22Rv1 (cell line): ENCODE measurements at regions not wholly inside any gene's neighbourhood (a gene's known extent, or its start where the extent isn't known, plus 50 kb on each side); places are given as distances from the start of the nearest gene placed in this dataset.
"Not testable (repeated sequence)": the region's sequence is repeated elsewhere in the genome, so short reads cannot be mapped to it uniquely, and the experiment has no call there.

Experiments
- CTCF ChIP-seq: fragments of 450-650 bp; IDR thresholded peaks from 2 replicates; pipeline ENCODE4 v1.5.1; 2017; ENCODE audit warnings: mild to moderate bottlenecking
- ZFX ChIP-seq: fragments of 450-650 bp; IDR thresholded peaks from 2 replicates; pipeline ENCODE4 v1.6.1; 2017; ENCODE audit warnings: antibody characterized with exemption, borderline replicate concordance

- TF ChIP-seq CTCF, ZFX: not testable (repeated sequence)
These were observed 126.6 kb downstream of the NBPF8 start for GRCh38 chr1:120541394-120541793.
